ENCODE measurements at regions not wholly inside any gene's neighbourhood (a gene's known extent, or its start where the extent isn't known, plus 50 kb on each side); places are given as distances from the start of the nearest gene placed in this dataset.
"Not testable (repeated sequence)": the region's sequence is repeated elsewhere in the genome, so short reads cannot be mapped to it uniquely, and the experiment has no call there.

DNA sequence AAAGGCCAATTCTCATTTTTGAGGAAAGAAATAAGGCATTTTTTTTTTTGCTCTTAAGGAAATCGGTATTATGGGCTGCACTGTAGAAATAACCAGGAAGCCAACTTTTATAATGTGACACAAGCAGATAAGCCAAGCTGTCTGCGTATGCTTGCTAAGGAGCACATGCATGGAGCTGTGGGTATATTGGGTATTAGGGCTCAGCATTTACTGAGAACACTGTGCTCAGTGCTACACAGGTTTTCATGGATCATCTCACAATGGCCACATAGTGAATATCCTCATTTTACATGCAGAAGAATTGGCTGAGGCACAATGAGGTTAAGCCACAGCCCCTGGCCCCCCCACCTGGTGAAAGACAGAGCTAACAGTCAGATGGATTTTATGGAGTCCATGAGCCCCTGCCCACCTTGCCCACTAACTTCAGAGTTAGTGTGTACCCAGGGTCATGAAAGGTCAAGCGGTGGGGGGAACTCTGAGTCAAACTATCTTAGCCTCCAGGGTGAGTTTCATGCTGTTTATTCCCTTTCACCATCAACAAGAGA lies 204.8 kb downstream of the SPATA31A6 start:
- H3K27me3 ChIP-seq (ENCODE audit: low read length) = 0 out of 2 replicates have a peak, but pooled peaks cover 3% of the 10 kb centered on the region

DNA sequence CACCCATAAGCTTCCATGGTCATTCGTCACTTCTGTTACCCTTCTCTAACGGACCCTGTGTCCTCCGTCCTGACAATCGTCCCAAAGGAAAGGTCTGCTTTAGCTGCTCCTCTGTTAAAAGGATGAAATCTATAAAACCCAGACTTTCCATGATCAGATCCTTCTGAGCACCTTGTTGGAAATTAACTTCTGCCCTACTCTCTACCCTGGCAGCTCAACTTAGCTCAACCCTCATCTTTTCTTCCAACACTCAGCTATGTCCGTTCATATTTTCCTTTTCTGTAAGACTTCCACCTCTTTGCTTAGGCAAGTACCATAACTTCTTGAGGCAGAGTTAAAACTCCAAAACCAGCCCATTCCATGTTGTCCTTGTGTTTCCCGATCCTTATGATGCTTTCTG lies 205.4 kb downstream of the SPATA31A6 start:
- H3F3A ChIP-seq (ENCODE audit: insufficient read depth) = no peaks in the 10 kb centered on the region
- no peak for TF ChIP-seq EZH2phosphoT487 (conservative IDR thresholded peaks at IDR 0.05; ENCODE audit: low read length)
- TF ChIP-seq, protein P1, sequence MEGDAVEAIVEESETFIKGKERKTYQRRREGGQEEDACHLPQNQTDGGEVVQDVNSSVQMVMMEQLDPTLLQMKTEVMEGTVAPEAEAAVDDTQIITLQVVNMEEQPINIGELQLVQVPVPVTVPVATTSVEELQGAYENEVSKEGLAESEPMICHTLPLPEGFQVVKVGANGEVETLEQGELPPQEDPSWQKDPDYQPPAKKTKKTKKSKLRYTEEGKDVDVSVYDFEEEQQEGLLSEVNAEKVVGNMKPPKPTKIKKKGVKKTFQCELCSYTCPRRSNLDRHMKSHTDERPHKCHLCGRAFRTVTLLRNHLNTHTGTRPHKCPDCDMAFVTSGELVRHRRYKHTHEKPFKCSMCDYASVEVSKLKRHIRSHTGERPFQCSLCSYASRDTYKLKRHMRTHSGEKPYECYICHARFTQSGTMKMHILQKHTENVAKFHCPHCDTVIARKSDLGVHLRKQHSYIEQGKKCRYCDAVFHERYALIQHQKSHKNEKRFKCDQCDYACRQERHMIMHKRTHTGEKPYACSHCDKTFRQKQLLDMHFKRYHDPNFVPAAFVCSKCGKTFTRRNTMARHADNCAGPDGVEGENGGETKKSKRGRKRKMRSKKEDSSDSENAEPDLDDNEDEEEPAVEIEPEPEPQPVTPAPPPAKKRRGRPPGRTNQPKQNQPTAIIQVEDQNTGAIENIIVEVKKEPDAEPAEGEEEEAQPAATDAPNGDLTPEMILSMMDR (IDR thresholded peaks at IDR 0.05; ENCODE audit: insufficient read depth, low read length, poor library complexity, severe bottlenecking) = no peak
- no peak overlapping the region for H3K9ac ChIP-seq (ENCODE audit: low read length)
- H3K9me3 ChIP-seq (ENCODE audit: insufficient read depth, low read length) = no peaks in the 10 kb centered on the region
- no peaks in the 10 kb centered on the region for H4K20me1 ChIP-seq (ENCODE audit: low read depth, low read length)
- no peaks in the 10 kb centered on the region for H3K36me3 ChIP-seq (ENCODE audit: low read length)
- H3K4me3 ChIP-seq (ENCODE audit: insufficient read depth, low read length, poor library complexity, severe bottlenecking) = no peak overlapping the region
- no peaks in the 10 kb centered on the region for H3K79me2 ChIP-seq (ENCODE audit: insufficient read depth, low read length)
- no peaks in the 10 kb centered on the region for H3K9me2 ChIP-seq (replicated peaks; ENCODE audit: insufficient read depth, low read length)
- H3K27ac ChIP-seq (ENCODE audit: low read depth, low read length) = no peak overlapping the region
- no peak overlapping the region for H3K4me2 ChIP-seq (ENCODE audit: low read depth, low read length, poor library complexity, severe bottlenecking)
- 0 out of 2 replicates have a peak, but pooled peaks cover 3% of the 10 kb centered on the region for H3K27me3 ChIP-seq (ENCODE audit: low read length)
- H2AFZ ChIP-seq (ENCODE audit: low read depth, low read length, severe bottlenecking) = no peak overlapping the region

More for the DNA sequence above, 204.8 kb downstream of the SPATA31A6 start:
- Histone ChIP-seq H2AFZ (ENCODE audit: low read depth, low read length, severe bottlenecking) (no peak overlapping the region), H3K9me3 (ENCODE audit: insufficient read depth, low read length) (no peaks in the 10 kb centered on the region), H3F3A (ENCODE audit: insufficient read depth) (no peaks in the 10 kb centered on the region), H3K27ac (ENCODE audit: low read depth, low read length) (no peak overlapping the region), H3K36me3 (ENCODE audit: low read length) (no peaks in the 10 kb centered on the region), H3K9me2 (replicated peaks; ENCODE audit: insufficient read depth, low read length) (no peaks in the 10 kb centered on the region), H3K4me2 (ENCODE audit: low read depth, low read length, poor library complexity, severe bottlenecking) (no peak overlapping the region), H3K79me2 (ENCODE audit: insufficient read depth, low read length) (no peaks in the 10 kb centered on the region), H4K20me1 (ENCODE audit: low read depth, low read length) (no peaks in the 10 kb centered on the region), H3K9ac (ENCODE audit: low read length) (no peak overlapping the region), H3K4me3 (ENCODE audit: insufficient read depth, low read length, poor library complexity, severe bottlenecking) (no peak overlapping the region)
- TF ChIP-seq EZH2phosphoT487 (conservative IDR thresholded peaks at IDR 0.05; ENCODE audit: low read length) = no peak
- TF ChIP-seq, protein P1 (IDR thresholded peaks at IDR 0.05; ENCODE audit: insufficient read depth, low read length, poor library complexity, severe bottlenecking) = no peak

DNA sequence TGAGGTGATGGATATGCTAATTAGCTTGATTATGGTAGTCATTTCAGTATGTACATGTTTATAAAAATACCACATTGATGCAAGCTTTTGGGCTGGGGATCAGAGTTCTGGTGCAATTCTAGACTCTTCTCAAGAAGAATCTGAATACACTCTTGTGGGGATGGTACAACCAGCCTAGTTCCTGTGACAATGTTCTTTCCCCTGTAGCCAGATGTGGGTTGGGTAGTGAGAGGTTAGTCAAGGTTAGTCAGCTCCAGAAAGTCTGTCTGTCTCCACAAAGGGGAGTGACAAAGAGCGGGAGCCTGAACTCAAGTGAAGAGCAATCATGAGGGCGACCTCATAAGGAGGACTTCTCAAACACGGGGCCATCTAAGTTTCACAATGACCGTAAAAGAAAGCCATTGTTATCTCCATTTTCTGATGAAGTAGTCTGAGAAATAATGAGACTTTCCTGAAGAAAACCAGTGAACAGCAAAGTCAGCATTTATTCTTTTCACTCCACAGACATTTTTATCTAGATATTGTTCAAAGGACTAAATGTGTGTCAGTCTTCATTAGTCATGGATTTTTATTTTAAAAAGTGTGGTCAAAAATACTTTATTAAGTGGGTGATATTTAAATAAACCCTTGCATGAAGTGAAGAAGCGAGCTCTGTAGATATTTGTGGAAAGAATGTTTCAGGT lies 209.5 kb downstream of the SPATA31A6 start:
- H3F3A ChIP-seq (ENCODE audit: insufficient read depth); H2AFZ ChIP-seq (ENCODE audit: low read depth, low read length, severe bottlenecking); H3K79me2 ChIP-seq (ENCODE audit: insufficient read depth, low read length); H3K36me3 ChIP-seq (ENCODE audit: low read length); H3K4me3 ChIP-seq (ENCODE audit: insufficient read depth, low read length, poor library complexity, severe bottlenecking); H3K4me2 ChIP-seq (ENCODE audit: low read depth, low read length, poor library complexity, severe bottlenecking); H3K9me2 ChIP-seq (replicated peaks; ENCODE audit: insufficient read depth, low read length); H3K27ac ChIP-seq (ENCODE audit: low read depth, low read length); H3K9ac ChIP-seq (ENCODE audit: low read length); H3K9me3 ChIP-seq (ENCODE audit: insufficient read depth, low read length); H3K27me3 ChIP-seq (ENCODE audit: low read length); H4K20me1 ChIP-seq (ENCODE audit: low read depth, low read length): not testable (repeated sequence)

DNA sequence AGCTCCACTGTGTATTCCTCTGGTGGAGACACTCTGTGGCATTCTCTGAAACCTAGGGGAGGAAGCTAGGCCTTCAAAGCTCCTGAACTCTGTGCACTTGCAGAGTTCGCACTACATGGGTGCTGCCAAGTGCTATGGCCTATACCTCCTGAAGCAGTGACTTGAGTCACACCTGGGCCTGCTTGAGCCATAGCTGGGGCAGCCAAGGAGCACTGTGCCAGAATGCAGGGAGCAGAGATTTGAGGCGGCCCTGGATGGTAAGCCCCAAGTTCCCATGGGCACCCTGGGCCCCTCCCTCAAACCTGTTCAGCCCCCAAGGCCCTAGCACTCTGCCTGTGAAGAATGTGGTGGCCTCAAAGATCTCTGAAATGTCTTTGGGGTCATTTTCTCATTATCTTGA lies 212.9 kb downstream of the SPATA31A6 start:
- Histone ChIP-seq H3K9me3 (ENCODE audit: insufficient read depth, low read length) (no peaks in the 10 kb centered on the region), H3K27me3 (ENCODE audit: low read length) (no peaks in the 10 kb centered on the region), H3K4me3 (ENCODE audit: insufficient read depth, low read length, poor library complexity, severe bottlenecking) (no peak overlapping the region), H3K9ac (ENCODE audit: low read length) (no peak overlapping the region), H3K36me3 (ENCODE audit: low read length) (no peaks in the 10 kb centered on the region), H3K9me2 (replicated peaks; ENCODE audit: insufficient read depth, low read length) (no peaks in the 10 kb centered on the region), H3K4me2 (ENCODE audit: low read depth, low read length, poor library complexity, severe bottlenecking) (no peak overlapping the region), H3K79me2 (ENCODE audit: insufficient read depth, low read length) (no peaks in the 10 kb centered on the region), H4K20me1 (ENCODE audit: low read depth, low read length) (no peaks in the 10 kb centered on the region), H2AFZ (ENCODE audit: low read depth, low read length, severe bottlenecking) (no peak overlapping the region), H3F3A (ENCODE audit: insufficient read depth) (no peaks in the 10 kb centered on the region), H3K27ac (ENCODE audit: low read depth, low read length) (no peak overlapping the region)
- TF ChIP-seq EZH2phosphoT487 (conservative IDR thresholded peaks at IDR 0.05; ENCODE audit: low read length) = no peak
- TF ChIP-seq, protein P1 (IDR thresholded peaks at IDR 0.05; ENCODE audit: insufficient read depth, low read length, poor library complexity, severe bottlenecking) = no peak

DNA sequence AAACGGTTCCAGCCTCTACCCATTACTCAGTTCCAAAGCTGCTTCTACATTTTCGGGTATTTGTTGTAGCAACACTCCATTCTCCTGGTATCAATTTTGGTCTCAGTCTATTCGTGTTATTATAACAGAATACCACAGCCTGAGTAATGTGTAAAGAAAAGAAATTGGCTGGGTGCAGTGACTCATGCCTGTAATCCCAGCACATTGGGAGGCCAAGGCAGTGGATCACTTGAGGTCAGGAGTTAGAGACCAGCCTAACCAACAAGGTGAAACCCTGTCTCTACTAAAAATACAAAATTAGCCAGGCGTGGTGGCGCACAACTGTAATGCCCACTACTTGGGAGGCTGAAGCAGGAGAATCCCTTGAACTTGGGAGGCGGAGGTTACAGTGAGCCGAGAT lies 213.9 kb downstream of the SPATA31A6 start:
- not testable (repeated sequence) for H3K27me3 ChIP-seq (ENCODE audit: low read length); H3K4me2 ChIP-seq (ENCODE audit: low read depth, low read length, poor library complexity, severe bottlenecking); H3K4me3 ChIP-seq (ENCODE audit: insufficient read depth, low read length, poor library complexity, severe bottlenecking); H3K9ac ChIP-seq (ENCODE audit: low read length); H3K9me2 ChIP-seq (replicated peaks; ENCODE audit: insufficient read depth, low read length); H3K9me3 ChIP-seq (ENCODE audit: insufficient read depth, low read length); H3K36me3 ChIP-seq (ENCODE audit: low read length); H2AFZ ChIP-seq (ENCODE audit: low read depth, low read length, severe bottlenecking); H3K27ac ChIP-seq (ENCODE audit: low read depth, low read length); H4K20me1 ChIP-seq (ENCODE audit: low read depth, low read length); H3F3A ChIP-seq (ENCODE audit: insufficient read depth); H3K79me2 ChIP-seq (ENCODE audit: insufficient read depth, low read length)
